ENCODE measurements at regions not wholly inside any gene's neighbourhood (a gene's known extent, or its start where the extent isn't known, plus 50 kb on each side); places are given as distances from the start of the nearest gene placed in this dataset.

GRCh38 chr2:37730037-37730818, 58.8 kb upstream of the CDC42EP3 start:
- TF ChIP-seq, protein P1, sequence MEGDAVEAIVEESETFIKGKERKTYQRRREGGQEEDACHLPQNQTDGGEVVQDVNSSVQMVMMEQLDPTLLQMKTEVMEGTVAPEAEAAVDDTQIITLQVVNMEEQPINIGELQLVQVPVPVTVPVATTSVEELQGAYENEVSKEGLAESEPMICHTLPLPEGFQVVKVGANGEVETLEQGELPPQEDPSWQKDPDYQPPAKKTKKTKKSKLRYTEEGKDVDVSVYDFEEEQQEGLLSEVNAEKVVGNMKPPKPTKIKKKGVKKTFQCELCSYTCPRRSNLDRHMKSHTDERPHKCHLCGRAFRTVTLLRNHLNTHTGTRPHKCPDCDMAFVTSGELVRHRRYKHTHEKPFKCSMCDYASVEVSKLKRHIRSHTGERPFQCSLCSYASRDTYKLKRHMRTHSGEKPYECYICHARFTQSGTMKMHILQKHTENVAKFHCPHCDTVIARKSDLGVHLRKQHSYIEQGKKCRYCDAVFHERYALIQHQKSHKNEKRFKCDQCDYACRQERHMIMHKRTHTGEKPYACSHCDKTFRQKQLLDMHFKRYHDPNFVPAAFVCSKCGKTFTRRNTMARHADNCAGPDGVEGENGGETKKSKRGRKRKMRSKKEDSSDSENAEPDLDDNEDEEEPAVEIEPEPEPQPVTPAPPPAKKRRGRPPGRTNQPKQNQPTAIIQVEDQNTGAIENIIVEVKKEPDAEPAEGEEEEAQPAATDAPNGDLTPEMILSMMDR (IDR thresholded peaks at IDR 0.05): no peak
- no peak for TF ChIP-seq ZFX (IDR thresholded peaks at IDR 0.05; ENCODE audit: borderline replicate concordance)

All from 22Rv1 (cell line).